HG02884 (cell line): ENCODE measurements at regions not wholly inside any gene's neighbourhood (a gene's known extent, or its start where the extent isn't known, plus 50 kb on each side); places are given as distances from the start of the nearest gene placed in this dataset.
"Not testable (repeated sequence)": the region's sequence is repeated elsewhere in the genome, so short reads cannot be mapped to it uniquely, and the experiment has no call there.

ENCODE experiments used
- ATAC-seq: cut with Tn5 transposase; IDR thresholded peaks from one replicate; pipeline ENCODE4 v1.9.1; 2021; ENCODE audit warnings: mild to moderate bottlenecking, moderate library complexity; ENCODE audit not compliant: unreplicated experiment

DNA sequence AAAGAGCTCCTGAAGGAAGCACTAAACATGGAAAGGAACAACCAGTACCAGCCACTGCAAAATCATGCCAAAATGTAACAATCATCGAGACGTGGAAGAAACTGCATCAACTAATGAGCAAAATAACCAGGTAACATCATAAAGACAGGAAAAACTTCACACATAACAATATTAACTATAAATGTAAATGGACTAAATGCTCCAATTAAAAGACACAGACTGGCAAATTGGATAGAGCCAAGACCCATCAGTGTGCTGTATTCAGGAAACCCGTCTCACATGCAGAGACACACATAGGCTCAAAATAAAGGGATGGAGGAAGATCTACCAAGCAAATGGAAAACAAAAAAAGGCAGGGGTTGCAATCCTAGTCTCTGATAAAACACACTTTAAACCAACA lies 83.9 kb upstream of the TSLP start:
- not testable (repeated sequence) for ATAC-seq

DNA sequence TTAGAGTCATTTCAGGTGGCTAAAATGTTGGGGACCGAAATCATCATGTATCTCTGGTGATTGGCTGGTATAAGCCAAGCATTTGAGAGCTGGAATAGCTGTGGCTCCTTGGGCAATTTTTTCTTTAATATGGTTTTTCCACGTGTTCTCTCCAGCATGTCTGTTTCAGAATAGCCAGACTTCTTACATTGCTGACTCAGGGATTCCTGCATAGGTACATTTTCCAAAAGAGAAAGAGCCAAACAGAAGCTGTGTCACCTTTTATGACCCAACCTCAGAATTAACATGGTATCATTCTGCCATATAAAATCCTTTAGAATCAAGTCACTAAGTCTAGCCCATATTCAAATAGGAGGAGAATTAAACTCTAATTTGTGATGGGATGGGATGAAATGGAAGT lies 74.8 kb upstream of the TSLP start:
- no peak for ATAC-seq

- ATAC-seq, result no peak
Measured at GRCh38 chr5:111002036-111002435, 69.5 kb upstream of the TSLP start.

DNA sequence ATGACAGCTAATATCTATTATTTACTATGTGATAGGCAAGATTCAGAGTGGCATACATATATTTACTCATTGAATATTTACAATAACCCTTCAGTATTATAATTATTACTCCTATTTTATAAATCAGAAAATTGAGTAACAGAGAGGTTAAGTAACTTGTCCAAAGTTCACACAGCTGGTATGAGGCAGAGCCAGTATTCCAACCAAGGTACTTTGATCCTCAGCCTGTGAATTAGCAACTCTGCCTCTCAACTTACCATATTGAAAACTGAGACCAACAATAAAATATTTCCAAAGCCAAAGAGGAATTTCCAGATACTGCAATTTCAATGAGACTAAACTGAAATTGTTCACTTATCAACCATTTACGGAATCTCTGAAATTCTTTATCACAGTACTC lies 67.9 kb upstream of the TSLP start:
- no peak for ATAC-seq

- no peak for ATAC-seq
Measured at GRCh38 chr5:111004291-111004690, 67.2 kb upstream of the TSLP start.

GRCh38 chr5:111010783-111011182 lies 60.7 kb upstream of the TSLP start:
- no peak for ATAC-seq

GRCh38 chr5:111013011-111013410 lies 58.5 kb upstream of the TSLP start:
- no peak for ATAC-seq

DNA sequence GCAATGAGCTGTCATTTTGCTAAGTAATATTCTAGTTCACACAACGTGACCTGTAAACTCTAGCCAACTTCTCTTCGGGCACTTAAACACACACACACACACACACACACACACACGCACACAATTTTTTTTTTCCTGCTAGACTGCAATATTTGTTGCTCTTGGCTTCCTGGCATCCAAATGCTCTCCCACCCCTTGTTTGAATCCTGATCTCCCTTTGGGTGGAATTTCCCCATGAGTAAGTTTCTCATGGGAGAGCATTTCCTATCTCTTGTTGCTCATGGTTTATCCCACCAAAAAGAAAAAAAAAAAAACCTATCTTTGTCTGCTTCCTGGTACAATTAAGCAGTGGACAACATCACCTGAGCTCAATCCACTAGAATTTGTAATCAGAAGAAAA lies 54.7 kb upstream of the TSLP start:
- ATAC-seq, result no peak

DNA sequence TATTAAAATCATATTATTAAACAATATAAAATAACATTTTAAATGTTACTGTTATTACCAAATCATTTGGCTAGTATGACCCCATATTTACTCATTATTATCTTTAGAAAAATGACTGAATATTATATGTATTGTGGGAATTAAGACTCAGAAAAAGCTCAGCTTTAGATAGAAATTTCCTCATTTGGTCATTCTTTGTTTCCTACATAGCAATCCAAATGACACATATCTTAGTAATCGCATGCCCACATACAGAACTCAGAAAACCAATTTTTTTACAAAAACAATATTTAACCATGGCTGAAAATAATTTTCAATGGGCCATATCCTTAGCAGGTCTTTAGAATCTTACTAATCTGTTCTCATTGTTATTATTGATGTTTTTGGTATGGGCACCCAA lies 53.8 kb upstream of the TSLP start:
- ATAC-seq, result no peak
